HFFc6 (cell line): ENCODE measurements at regions not wholly inside any gene's neighbourhood (a gene's known extent, or its start where the extent isn't known, plus 50 kb on each side); places are given as distances from the start of the nearest gene placed in this dataset.
"Not testable (repeated sequence)": the region's sequence is repeated elsewhere in the genome, so short reads cannot be mapped to it uniquely, and the experiment has no call there.

ENCODE experiments used
- DNase-seq: peaks from one replicate; pipeline ENCODE4 v3.0.0-alpha.2; 2018
- H3K27ac Mint-ChIP-seq: 2 replicates; pipeline ENCODE4 v1.8.0; 2020; ENCODE audit warnings: mild to moderate bottlenecking, mixed read lengths
- H3K27me3 Mint-ChIP-seq: 2 replicates; pipeline ENCODE4 v1.8.0; 2021; ENCODE audit warnings: mild to moderate bottlenecking, moderate library complexity, mixed read lengths; ENCODE audit not compliant: insufficient read depth
- H3K36me3 Mint-ChIP-seq: 2 replicates; pipeline ENCODE4 v1.8.0; 2021; ENCODE audit warnings: low read depth, mixed read lengths
- H3K4me1 Mint-ChIP-seq: 2 replicates; pipeline ENCODE4 v1.8.0; 2020; ENCODE audit warnings: low read depth, mixed read lengths
- H3K4me3 Mint-ChIP-seq: 2 replicates; pipeline ENCODE4 v1.8.0; 2020; ENCODE audit warnings: mild to moderate bottlenecking, moderate library complexity, mixed read lengths
- H3K9me3 Mint-ChIP-seq: 2 replicates; pipeline ENCODE4 v1.8.0; 2020; ENCODE audit warnings: mild to moderate bottlenecking, mixed read lengths
- CTCF ChIP-seq: fragments of 200-600 bp; sonication (generic); IDR thresholded peaks from 2 replicates; pipeline ENCODE4 v1.5.0; 2021; ENCODE audit warnings: antibody characterized with exemption, mild to moderate bottlenecking

- not testable (repeated sequence) for H3K36me3 Mint-ChIP-seq, H3K9me3 Mint-ChIP-seq, H3K27me3 Mint-ChIP-seq, H3K27ac Mint-ChIP-seq, DNase-seq, H3K4me3 Mint-ChIP-seq
- H3K4me1 Mint-ChIP-seq = peaks cover 17% of the 10 kb centered on the region
Measured at GRCh38 chr2:187610450-187610849, 56.2 kb upstream of the TFPI start.

- Mint-ChIP-seq H3K27me3 (no peaks in the 10 kb centered on the region), H3K4me1 (peaks cover 20% of the 10 kb centered on the region), H3K4me3 (no peak overlapping the region), H3K27ac (no peak overlapping the region), H3K36me3 (no peaks in the 10 kb centered on the region), H3K9me3 (no peaks in the 10 kb centered on the region)
- no peak for TF ChIP-seq CTCF
- DNase-seq = no peak
Measured at GRCh38 chr2:187612857-187613256, 58.6 kb upstream of the TFPI start.

- H3K27ac Mint-ChIP-seq = no peak overlapping the region
- DNase-seq = peak; percentile 20
- peaks cover 29% of the 10 kb centered on the region for H3K4me1 Mint-ChIP-seq
- no peak for TF ChIP-seq CTCF
- no peaks in the 10 kb centered on the region for H3K27me3 Mint-ChIP-seq
- no peaks in the 10 kb centered on the region for H3K9me3 Mint-ChIP-seq
- H3K4me3 Mint-ChIP-seq = no peak overlapping the region
- H3K36me3 Mint-ChIP-seq = no peaks in the 10 kb centered on the region
Measured at GRCh38 chr2:187614756-187615155, 60.5 kb upstream of the TFPI start.

GRCh38 chr2:187615364-187615763 is 61.1 kb upstream of the TFPI start:
- peaks cover 29% of the 10 kb centered on the region for H3K4me1 Mint-ChIP-seq
- DNase-seq = no peak
- H3K27ac Mint-ChIP-seq = no peak overlapping the region

GRCh38 chr2:187615902-187616301 is 61.7 kb upstream of the TFPI start:
- Mint-ChIP-seq H3K4me3 (no peak overlapping the region), H3K36me3 (no peaks in the 10 kb centered on the region), H3K9me3 (no peaks in the 10 kb centered on the region), H3K27me3 (no peaks in the 10 kb centered on the region; the same call in 1 of the 2 replicates), H3K27ac (no peak overlapping the region), H3K4me1 (peaks cover 29% of the 10 kb centered on the region)
- no peak for TF ChIP-seq CTCF
- DNase-seq = no peak

More at GRCh38 chr2:187615364-187615763, 61.1 kb upstream of the TFPI start:
- H3K4me3 Mint-ChIP-seq = no peak overlapping the region
- no peaks in the 10 kb centered on the region for H3K9me3 Mint-ChIP-seq
- H3K36me3 Mint-ChIP-seq = no peaks in the 10 kb centered on the region
- no peak for TF ChIP-seq CTCF
- no peaks in the 10 kb centered on the region; the same call in 1 of the 2 replicates for H3K27me3 Mint-ChIP-seq

GRCh38 chr2:187617120-187617519 is 62.9 kb upstream of the TFPI start:
- Mint-ChIP-seq H3K4me1 (peaks cover 29% of the 10 kb centered on the region), H3K27me3 (no peaks in the 10 kb centered on the region; the same call in 1 of the 2 replicates), H3K9me3 (no peaks in the 10 kb centered on the region), H3K4me3 (no peak overlapping the region), H3K27ac (no peak overlapping the region), H3K36me3 (no peaks in the 10 kb centered on the region)
- no peak for TF ChIP-seq CTCF
- DNase-seq = no peak
